NT2/D1 (cell line): ENCODE measurements at regions not wholly inside any gene's neighbourhood (a gene's known extent, or its start where the extent isn't known, plus 50 kb on each side); places are given as distances from the start of the nearest gene placed in this dataset.

Experiments
- DNase-seq: peaks from one replicate; pipeline ENCODE4 v3.0.0-alpha.2; 2011; ENCODE audit warnings: low read depth, low spot score
- H3K27me3 ChIP-seq: 2 replicates; pipeline ENCODE4 v1.6.0; 2011; ENCODE audit warnings: mild to moderate bottlenecking; ENCODE audit not compliant: insufficient read length, insufficient read depth
- H3K36me3 ChIP-seq: 2 replicates; pipeline ENCODE4 v1.6.1; 2011; ENCODE audit warnings: mild to moderate bottlenecking, low read length, mixed read lengths; ENCODE audit not compliant: insufficient read depth, insufficient read length
- H3K4me1 ChIP-seq: 2 replicates; pipeline ENCODE4 v1.5.1; 2011; ENCODE audit not compliant: insufficient read depth, insufficient read length
- H3K4me3 ChIP-seq: 2 replicates; pipeline ENCODE4 v1.5.1; 2011; ENCODE audit warnings: low read depth; ENCODE audit not compliant: insufficient read length
- H3K9ac ChIP-seq: 2 replicates; pipeline ENCODE4 v1.6.0; 2011; ENCODE audit warnings: low read depth; ENCODE audit not compliant: insufficient read length
- H3K9me3 ChIP-seq: 2 replicates; pipeline ENCODE4 v1.5.1; 2011; ENCODE audit warnings: mild to moderate bottlenecking, low read length; ENCODE audit not compliant: insufficient read depth
- SUZ12 ChIP-seq: IDR thresholded peaks from 2 replicates; pipeline ENCODE4 v1.6.1; 2011; ENCODE audit not compliant: insufficient read length, insufficient read depth; ENCODE audit errors: extremely low read depth
- YY1 ChIP-seq: IDR thresholded peaks from 2 replicates; pipeline ENCODE4 v1.6.1; 2011; ENCODE audit not compliant: insufficient read length, insufficient read depth
- ZNF274 ChIP-seq: IDR thresholded peaks from 2 replicates; pipeline ENCODE4 v1.6.1; 2011; ENCODE audit warnings: mild to moderate bottlenecking, low read depth, low read length

GRCh38 chr1:82263396-82263795, 462.7 kb downstream of the ADGRL2 start:
- Histone ChIP-seq H3K9ac (no peak overlapping the region), H3K9me3 (no peaks in the 10 kb centered on the region), H3K27me3 (no peaks in the 10 kb centered on the region), H3K4me3 (no peak overlapping the region), H3K36me3 (no peaks in the 10 kb centered on the region), H3K4me1 (no peaks in the 10 kb centered on the region)
- TF ChIP-seq SUZ12 (no peak), ZNF274 (no peak), YY1 (no peak)
- no peak for DNase-seq

DNA sequence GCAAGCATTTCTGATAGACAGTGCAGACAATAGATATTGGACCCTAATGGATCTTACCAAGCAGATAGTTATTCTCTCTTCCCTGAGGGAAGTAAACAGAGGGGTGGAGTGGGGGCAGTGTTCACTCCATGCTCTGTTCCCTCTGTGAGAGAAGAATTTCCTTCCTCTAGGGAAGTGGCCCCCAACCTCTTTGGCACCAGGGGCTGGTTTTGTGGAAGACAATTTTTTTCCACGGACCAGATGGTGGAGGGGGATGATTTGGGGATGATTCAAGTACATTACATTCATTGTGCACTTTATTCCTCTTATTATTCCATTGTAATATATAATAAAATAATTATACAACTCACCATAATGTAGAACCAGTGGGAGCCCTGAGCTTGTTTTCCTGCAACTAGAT, 459.9 kb downstream of the ADGRL2 start:
- no peaks in the 10 kb centered on the region for H3K4me1 ChIP-seq
- DNase-seq: no peak
- TF ChIP-seq YY1 (no peak), ZNF274 (no peak)
- H3K9me3 ChIP-seq: no peaks in the 10 kb centered on the region
- H3K36me3 ChIP-seq: no peaks in the 10 kb centered on the region
- no peak overlapping the region for H3K9ac ChIP-seq
- H3K27me3 ChIP-seq: no peaks in the 10 kb centered on the region
- H3K4me3 ChIP-seq: no peak overlapping the region

- H3K27me3 ChIP-seq: no peaks in the 10 kb centered on the region
- H3K4me1 ChIP-seq: no peaks in the 10 kb centered on the region
- no peaks in the 10 kb centered on the region for H3K36me3 ChIP-seq
- H3K9me3 ChIP-seq: no peaks in the 10 kb centered on the region
- TF ChIP-seq YY1 (no peak), SUZ12 (no peak), ZNF274 (no peak)
- no peak for DNase-seq
- no peak overlapping the region for H3K9ac ChIP-seq
- no peak overlapping the region for H3K4me3 ChIP-seq
These were observed 459.3 kb downstream of the ADGRL2 start for GRCh38 chr1:82260051-82260450.

- no peak for DNase-seq
- TF ChIP-seq SUZ12: no peak
- TF ChIP-seq ZNF274: no peak
- TF ChIP-seq YY1: no peak
- Histone ChIP-seq H3K4me3 (no peak overlapping the region), H3K27me3 (no peaks in the 10 kb centered on the region), H3K4me1 (no peaks in the 10 kb centered on the region), H3K9ac (no peak overlapping the region), H3K36me3 (no peaks in the 10 kb centered on the region), H3K9me3 (no peaks in the 10 kb centered on the region)
These were observed 458.2 kb downstream of the ADGRL2 start for GRCh38 chr1:82258887-82259286.

- peaks cover 13% of the 10 kb centered on the region for H3K9me3 ChIP-seq
- no peak for TF ChIP-seq SUZ12
- TF ChIP-seq YY1: no peak
- TF ChIP-seq ZNF274: no peak
- H3K4me1 ChIP-seq: no peaks in the 10 kb centered on the region
- no peak overlapping the region for H3K4me3 ChIP-seq
- H3K9ac ChIP-seq: no peak overlapping the region
- DNase-seq: no peak
- H3K36me3 ChIP-seq: no peaks in the 10 kb centered on the region
- no peaks in the 10 kb centered on the region for H3K27me3 ChIP-seq
These were observed 445.3 kb downstream of the ADGRL2 start for GRCh38 chr1:82246050-82246449.

DNA sequence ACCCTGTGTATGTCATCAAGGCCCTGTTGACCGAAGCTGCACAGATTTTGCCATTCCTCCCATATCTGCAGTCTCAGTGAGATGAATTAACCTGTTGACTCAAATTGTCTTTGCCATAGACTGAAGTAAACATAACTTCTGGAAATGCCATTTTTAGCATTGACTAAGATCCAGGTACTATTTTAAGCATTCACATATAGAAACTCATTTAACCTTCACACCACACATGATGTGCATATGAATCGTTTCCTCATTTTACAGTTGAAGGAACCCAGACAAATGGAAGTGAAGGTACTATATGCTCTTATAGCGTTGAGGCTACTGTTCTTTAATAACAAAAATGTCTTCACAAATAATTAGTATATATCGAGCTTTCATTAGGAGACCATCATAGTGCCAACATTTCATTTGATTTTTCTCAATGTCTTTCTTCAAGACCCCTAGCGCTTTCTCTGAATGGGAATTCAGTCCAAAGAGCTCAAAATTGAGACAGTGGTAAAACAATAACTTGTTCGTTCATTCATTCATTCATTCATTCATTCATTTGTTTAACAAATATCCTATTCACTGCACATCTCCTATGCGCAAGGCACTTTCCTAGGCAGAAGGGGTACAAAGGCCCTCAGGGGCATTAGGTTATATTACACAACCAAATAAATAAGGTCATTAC, 444.7 kb downstream of the ADGRL2 start:
- TF ChIP-seq SUZ12 (no peak), ZNF274 (no peak), YY1 (no peak)
- Histone ChIP-seq H3K9ac (no peak overlapping the region), H3K27me3 (no peaks in the 10 kb centered on the region), H3K4me3 (no peak overlapping the region), H3K9me3 (peaks cover 13% of the 10 kb centered on the region), H3K4me1 (no peaks in the 10 kb centered on the region), H3K36me3 (no peaks in the 10 kb centered on the region)
- DNase-seq: no peak

GRCh38 chr1:82240571-82240970, 439.8 kb downstream of the ADGRL2 start:
- H3K9ac ChIP-seq: no peak overlapping the region
- H3K9me3 ChIP-seq: peaks cover 10% of the 10 kb centered on the region
- DNase-seq: no peak
- no peak overlapping the region for H3K4me3 ChIP-seq
- no peak for TF ChIP-seq YY1
- no peak for TF ChIP-seq SUZ12
- TF ChIP-seq ZNF274: no peak
- no peaks in the 10 kb centered on the region for H3K4me1 ChIP-seq
- H3K36me3 ChIP-seq: no peaks in the 10 kb centered on the region
- no peaks in the 10 kb centered on the region for H3K27me3 ChIP-seq

GRCh38 chr1:82230667-82231066, 429.9 kb downstream of the ADGRL2 start:
- H3K27me3 ChIP-seq: no peaks in the 10 kb centered on the region
- H3K36me3 ChIP-seq: no peaks in the 10 kb centered on the region
- no peak for DNase-seq
- H3K4me3 ChIP-seq: no peak overlapping the region
- no peaks in the 10 kb centered on the region for H3K4me1 ChIP-seq
- H3K9ac ChIP-seq: no peak overlapping the region
- TF ChIP-seq ZNF274 (no peak), SUZ12 (no peak), YY1 (no peak)
- no peaks in the 10 kb centered on the region for H3K9me3 ChIP-seq
